ENCODE measurements at regions not wholly inside any gene's neighbourhood (a gene's known extent, or its start where the extent isn't known, plus 50 kb on each side); places are given as distances from the start of the nearest gene placed in this dataset.

DNA sequence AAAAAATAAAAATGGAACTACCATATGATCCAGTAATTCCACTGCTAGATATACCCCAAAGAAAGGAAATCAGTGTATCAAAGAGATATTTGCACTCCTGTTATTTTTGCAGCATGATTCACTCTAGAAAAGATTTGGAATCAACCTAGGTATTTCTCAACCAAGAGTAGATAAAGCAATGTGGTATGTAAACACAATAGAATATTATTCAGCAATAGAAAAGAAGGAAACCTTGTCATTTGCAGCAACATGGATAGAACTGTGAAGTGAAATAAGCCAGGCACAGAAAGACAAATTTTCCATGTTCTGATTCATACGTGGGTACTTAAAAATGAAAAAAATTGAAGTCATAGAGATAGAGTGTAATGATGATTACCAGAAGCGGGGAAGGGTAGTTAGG, 362.3 kb upstream of the EPHA5 start:
- H3K27me3 ChIP-seq (replicated peaks in 1 of 2; ENCODE audit: control insufficient read depth in 2 of 2, extremely low read depth in 1 of 2, insufficient read depth in 2 of 2, low read length in 1 of 2), result no peaks in the 10 kb centered on the region
- DNase-seq (no peak), ATAC-seq (replicated peaks in 1 of 4) (no peak)
- H3K27ac ChIP-seq (ENCODE audit: low read length), result no peak overlapping the region
- no peaks in the 10 kb centered on the region for H3K9me3 ChIP-seq
- Mint-ChIP-seq H3K9me3 (peaks cover 0 to 15% (median 7%) of the 10 kb centered on the region in 3 donors), H3K27me3 (no peaks in the 10 kb centered on the region), H3K36me3 (no peaks in the 10 kb centered on the region), H3K27ac (no peak overlapping the region), H3K4me1 (no peaks in the 10 kb centered on the region), H3K4me3 (no peak overlapping the region)
- ChIA-PET POLR2A (no interaction called here), CTCF (no interaction called here)
- no peaks in the 10 kb centered on the region for H3K4me1 ChIP-seq (ENCODE audit: control insufficient read depth in 1 of 2, extremely low read depth in 1 of 2, insufficient read depth in 2 of 2, low read length in 2 of 2)
- no peaks in the 10 kb centered on the region for H3K36me3 ChIP-seq (ENCODE audit: control insufficient read depth in 2 of 2, extremely low read depth in 1 of 2, insufficient read depth in 1 of 2, low read length in 1 of 2)
- WGBS (ENCODE audit: insufficient coverage), result 33% methylated on average over 1 of the region's 2 CpGs
- no peak overlapping the region for H3K4me3 ChIP-seq (ENCODE audit: control insufficient read depth in 1 of 2, extremely low read depth in 1 of 2, low read length in 1 of 2)

DNA sequence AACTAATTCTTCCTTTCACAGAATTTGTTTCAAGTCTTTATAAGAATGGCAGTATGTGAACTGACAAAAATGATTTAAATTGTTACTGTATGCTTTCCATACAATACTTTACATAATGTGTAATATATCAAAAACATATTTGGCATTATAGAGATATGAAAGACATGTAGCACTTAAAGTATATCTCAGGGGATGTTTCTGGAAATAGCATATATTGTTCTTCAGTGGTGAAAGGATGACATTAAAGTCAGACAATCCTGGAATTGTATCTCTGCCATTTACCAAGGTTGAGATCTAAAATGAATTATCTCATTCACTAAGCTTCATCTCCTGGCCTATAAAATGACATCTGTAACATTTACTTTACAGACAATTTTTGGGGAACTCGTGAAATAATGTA, 358.4 kb upstream of the EPHA5 start:
- H3K27ac ChIP-seq (ENCODE audit: low read length), result no peak overlapping the region
- Mint-ChIP-seq H3K4me1 (no peaks in the 10 kb centered on the region), H3K36me3 (no peaks in the 10 kb centered on the region), H3K27me3 (no peaks in the 10 kb centered on the region), H3K27ac (no peak overlapping the region), H3K4me3 (no peak overlapping the region), H3K9me3 (peaks cover 0 to 14% (median 12%) of the 10 kb centered on the region in 3 donors)
- ATAC-seq (replicated peaks in 1 of 4) (no peak), DNase-seq (no peak)
- H3K4me1 ChIP-seq (ENCODE audit: control insufficient read depth in 1 of 2, extremely low read depth in 1 of 2, insufficient read depth in 2 of 2, low read length in 2 of 2), result no peaks in the 10 kb centered on the region
- no peak overlapping the region for H3K4me3 ChIP-seq (ENCODE audit: control insufficient read depth in 1 of 2, extremely low read depth in 1 of 2, low read length in 1 of 2)
- no CpG with 5 or more reads among the region's 1 CpG for WGBS (ENCODE audit: insufficient coverage)
- no peaks in the 10 kb centered on the region for H3K36me3 ChIP-seq (ENCODE audit: control insufficient read depth in 2 of 2, extremely low read depth in 1 of 2, insufficient read depth in 1 of 2, low read length in 1 of 2)
- POLR2A ChIA-PET, result interaction anchor here in 1 of 2 donors (0.6 kb wide), 1 partner anchor 177 kb away, joined by 4 read pairs; no protein-coding TSS in a partner anchor
- CTCF ChIA-PET, result no interaction called here
- H3K27me3 ChIP-seq (replicated peaks in 1 of 2; ENCODE audit: control insufficient read depth in 2 of 2, extremely low read depth in 1 of 2, insufficient read depth in 2 of 2, low read length in 1 of 2), result no peaks in the 10 kb centered on the region
- no peaks in the 10 kb centered on the region for H3K9me3 ChIP-seq

DNA sequence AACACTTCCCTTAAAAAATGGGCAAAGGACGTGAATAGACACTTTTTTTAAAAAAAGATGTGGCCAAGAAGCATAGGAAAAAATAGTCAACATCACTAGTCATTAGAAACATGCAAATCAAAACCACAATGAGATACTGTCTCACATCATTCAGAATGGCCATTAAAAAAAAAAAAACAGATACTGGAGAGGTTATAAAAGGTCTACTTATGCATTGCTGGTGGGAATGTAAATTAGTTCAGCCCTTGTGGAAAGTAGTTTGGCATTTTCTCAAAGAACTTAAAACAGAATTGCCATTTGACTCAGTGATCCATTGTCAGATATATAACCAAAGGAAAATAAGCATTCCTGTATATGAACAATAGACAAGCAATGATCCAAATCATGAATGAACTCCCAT, 352.8 kb upstream of the EPHA5 start:
- Mint-ChIP-seq H3K27ac (no peak overlapping the region), H3K36me3 (no peaks in the 10 kb centered on the region), H3K4me1 (no peaks in the 10 kb centered on the region), H3K9me3 (peaks cover 9 to 31% (median 21%) of the 10 kb centered on the region in 3 donors), H3K4me3 (no peak overlapping the region), H3K27me3 (no peaks in the 10 kb centered on the region)
- ChIA-PET CTCF (no interaction called here), POLR2A (no interaction called here)
- ATAC-seq (replicated peaks in 1 of 4), result no peak
- no peak for DNase-seq
- no peaks in the 10 kb centered on the region for H3K9me3 ChIP-seq
- H3K27ac ChIP-seq (ENCODE audit: low read length), result no peak overlapping the region
- no peak overlapping the region for H3K4me3 ChIP-seq (ENCODE audit: control insufficient read depth in 1 of 2, extremely low read depth in 1 of 2, low read length in 1 of 2)
- no CpG with 5 or more reads among the region's 1 CpG for WGBS (ENCODE audit: insufficient coverage)
- no peaks in the 10 kb centered on the region for H3K36me3 ChIP-seq (ENCODE audit: control insufficient read depth in 2 of 2, extremely low read depth in 1 of 2, insufficient read depth in 1 of 2, low read length in 1 of 2)
- H3K27me3 ChIP-seq (replicated peaks in 1 of 2; ENCODE audit: control insufficient read depth in 2 of 2, extremely low read depth in 1 of 2, insufficient read depth in 2 of 2, low read length in 1 of 2), result no peaks in the 10 kb centered on the region
- no peaks in the 10 kb centered on the region for H3K4me1 ChIP-seq (ENCODE audit: control insufficient read depth in 1 of 2, extremely low read depth in 1 of 2, insufficient read depth in 2 of 2, low read length in 2 of 2)

DNA sequence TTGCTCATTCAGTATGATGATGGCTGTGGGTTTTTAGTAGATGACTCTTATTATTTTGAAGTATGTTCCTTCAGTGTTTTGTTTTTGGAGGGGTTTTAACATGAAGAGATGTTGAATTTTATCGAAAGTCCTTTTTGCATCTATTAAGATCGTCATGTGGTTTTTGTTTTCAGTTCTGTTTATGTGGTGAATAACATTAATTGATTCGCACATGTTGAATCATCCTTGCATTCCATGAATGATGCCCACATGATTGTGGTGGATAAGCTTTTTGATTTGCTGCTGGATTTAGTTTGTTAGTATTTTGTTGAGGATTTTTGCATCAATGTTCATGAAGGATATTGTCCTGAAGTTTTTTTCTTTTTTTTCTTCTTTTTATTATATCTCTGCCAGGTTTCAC, 347.4 kb upstream of the EPHA5 start:
- H3K9me3 Mint-ChIP-seq, result peaks cover 18 to 52% (median 29%) of the 10 kb centered on the region in 3 donors

DNA sequence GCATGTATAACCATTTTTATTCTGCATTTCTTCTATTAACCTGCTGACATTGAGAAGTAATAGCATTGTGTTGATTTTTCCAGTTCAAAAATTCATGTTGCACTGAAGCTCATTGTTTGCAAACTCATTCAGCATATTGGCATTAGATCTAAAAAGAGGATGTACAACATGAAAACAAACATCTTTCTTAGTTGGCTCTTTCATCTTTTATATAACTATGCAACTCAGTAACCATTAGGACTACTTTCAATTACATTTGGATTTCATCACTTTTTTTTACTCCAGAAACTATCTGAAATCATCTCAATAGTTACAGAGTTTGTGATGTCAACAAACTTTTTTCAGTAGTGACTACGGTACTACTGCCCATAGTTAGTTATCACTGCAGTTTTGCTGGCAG, 346.0 kb upstream of the EPHA5 start:
- ATAC-seq (replicated peaks in 1 of 4) (no peak), DNase-seq (no peak)
- no peak overlapping the region for H3K27ac Mint-ChIP-seq
- H3K4me3 Mint-ChIP-seq, result no peak overlapping the region
- H3K4me3 ChIP-seq (ENCODE audit: control insufficient read depth in 1 of 2, extremely low read depth in 1 of 2, low read length in 1 of 2), result no peak overlapping the region
- no peaks in the 10 kb centered on the region for H3K36me3 Mint-ChIP-seq
- H3K9me3 Mint-ChIP-seq, result peaks cover 23 to 53% (median 40%) of the 10 kb centered on the region in 3 donors
- H3K27me3 Mint-ChIP-seq, result no peaks in the 10 kb centered on the region
- no peaks in the 10 kb centered on the region for H3K27me3 ChIP-seq (replicated peaks in 1 of 2; ENCODE audit: control insufficient read depth in 2 of 2, extremely low read depth in 1 of 2, insufficient read depth in 2 of 2, low read length in 1 of 2)
- H3K9me3 ChIP-seq, result no peaks in the 10 kb centered on the region
- H3K4me1 ChIP-seq (ENCODE audit: control insufficient read depth in 1 of 2, extremely low read depth in 1 of 2, insufficient read depth in 2 of 2, low read length in 2 of 2), result no peaks in the 10 kb centered on the region
- H3K4me1 Mint-ChIP-seq, result no peaks in the 10 kb centered on the region
- WGBS (ENCODE audit: insufficient coverage), result no CpG with 5 or more reads among the region's 1 CpG
- CTCF ChIA-PET, result no interaction called here
- no peak overlapping the region for H3K27ac ChIP-seq (ENCODE audit: low read length)
- H3K36me3 ChIP-seq (ENCODE audit: control insufficient read depth in 2 of 2, extremely low read depth in 1 of 2, insufficient read depth in 1 of 2, low read length in 1 of 2), result no peaks in the 10 kb centered on the region
- POLR2A ChIA-PET, result no interaction called here

More for the DNA sequence above, 347.4 kb upstream of the EPHA5 start:
- Mint-ChIP-seq H3K27me3 (no peaks in the 10 kb centered on the region), H3K27ac (no peak overlapping the region), H3K4me1 (no peaks in the 10 kb centered on the region), H3K4me3 (no peak overlapping the region), H3K36me3 (no peaks in the 10 kb centered on the region)
- ChIA-PET POLR2A (no interaction called here), CTCF (no interaction called here)
- Histone ChIP-seq H3K4me3 (ENCODE audit: control insufficient read depth in 1 of 2, extremely low read depth in 1 of 2, low read length in 1 of 2) (no peak overlapping the region), H3K36me3 (ENCODE audit: control insufficient read depth in 2 of 2, extremely low read depth in 1 of 2, insufficient read depth in 1 of 2, low read length in 1 of 2) (no peaks in the 10 kb centered on the region), H3K4me1 (ENCODE audit: control insufficient read depth in 1 of 2, extremely low read depth in 1 of 2, insufficient read depth in 2 of 2, low read length in 2 of 2) (no peaks in the 10 kb centered on the region), H3K27me3 (replicated peaks in 1 of 2; ENCODE audit: control insufficient read depth in 2 of 2, extremely low read depth in 1 of 2, insufficient read depth in 2 of 2, low read length in 1 of 2) (no peaks in the 10 kb centered on the region), H3K9me3 (no peaks in the 10 kb centered on the region), H3K27ac (ENCODE audit: low read length) (no peak overlapping the region)
- ATAC-seq (replicated peaks in 1 of 4) (no peak), DNase-seq (no peak)
- WGBS (ENCODE audit: insufficient coverage), result 76% methylated on average over 3 of the region's 3 CpGs

DNA sequence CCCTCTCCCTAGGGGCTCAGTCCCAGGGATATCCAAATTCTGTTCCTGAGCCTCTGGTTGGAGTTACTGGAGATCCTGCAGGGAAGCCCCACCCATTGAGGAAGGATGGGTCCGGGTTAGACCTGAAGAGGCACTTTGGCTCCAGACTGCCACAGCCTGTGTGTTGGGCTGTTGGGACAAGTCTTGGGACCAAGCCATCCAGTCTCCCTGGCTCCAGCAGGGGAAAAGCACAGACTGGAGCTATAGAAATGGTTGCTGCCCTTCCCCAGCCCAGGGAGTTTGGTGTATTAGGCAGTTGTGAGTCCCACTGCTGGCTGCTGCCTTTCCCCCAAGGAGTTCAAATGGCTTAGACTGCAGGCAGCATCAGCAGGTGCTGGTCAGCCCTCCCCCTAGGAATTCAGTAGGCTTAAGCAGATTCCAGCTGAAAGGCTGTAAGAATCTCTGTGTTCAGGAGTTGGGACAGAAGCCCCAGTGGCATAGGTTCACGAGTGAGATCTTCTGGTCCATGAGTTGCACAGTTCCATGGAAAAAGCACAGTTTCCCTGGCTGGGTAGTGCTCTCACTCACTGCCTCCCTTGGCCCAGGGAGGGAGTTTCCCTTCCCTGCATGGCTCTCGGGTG, 344.0 kb upstream of the EPHA5 start:
- POLR2A ChIA-PET, result no interaction called here
- Histone ChIP-seq H3K4me1 (ENCODE audit: control insufficient read depth in 1 of 2, extremely low read depth in 1 of 2, insufficient read depth in 2 of 2, low read length in 2 of 2) (no peaks in the 10 kb centered on the region), H3K27ac (ENCODE audit: low read length) (no peak overlapping the region), H3K9me3 (no peaks in the 10 kb centered on the region), H3K36me3 (ENCODE audit: control insufficient read depth in 2 of 2, extremely low read depth in 1 of 2, insufficient read depth in 1 of 2, low read length in 1 of 2) (no peaks in the 10 kb centered on the region), H3K4me3 (ENCODE audit: control insufficient read depth in 1 of 2, extremely low read depth in 1 of 2, low read length in 1 of 2) (no peak overlapping the region), H3K27me3 (replicated peaks in 1 of 2; ENCODE audit: control insufficient read depth in 2 of 2, extremely low read depth in 1 of 2, insufficient read depth in 2 of 2, low read length in 1 of 2) (no peaks in the 10 kb centered on the region)
- peaks cover 36 to 58% (median 47%) of the 10 kb centered on the region in 3 donors for H3K9me3 Mint-ChIP-seq
- no peak overlapping the region for H3K4me3 Mint-ChIP-seq
- ATAC-seq (replicated peaks in 1 of 4) (no peak), DNase-seq (no peak)
- H3K4me1 Mint-ChIP-seq, result no peaks in the 10 kb centered on the region
- WGBS (ENCODE audit: insufficient coverage), result 17% methylated on average over 1 of the region's 3 CpGs
- H3K27ac Mint-ChIP-seq, result no peak overlapping the region
- CTCF ChIA-PET, result interaction anchor here in 1 of 2 donors (0.5 kb wide), 1 partner anchor 20 kb away, joined by 5 read pairs; no protein-coding TSS in a partner anchor
- H3K27me3 Mint-ChIP-seq, result no peaks in the 10 kb centered on the region
- H3K36me3 Mint-ChIP-seq, result no peaks in the 10 kb centered on the region
